ENCODE measurements at regions not wholly inside any gene's neighbourhood (a gene's known extent, or its start where the extent isn't known, plus 50 kb on each side); places are given as distances from the start of the nearest gene placed in this dataset.
"Not testable (repeated sequence)": the region's sequence is repeated elsewhere in the genome, so short reads cannot be mapped to it uniquely, and the experiment has no call there.

DNA sequence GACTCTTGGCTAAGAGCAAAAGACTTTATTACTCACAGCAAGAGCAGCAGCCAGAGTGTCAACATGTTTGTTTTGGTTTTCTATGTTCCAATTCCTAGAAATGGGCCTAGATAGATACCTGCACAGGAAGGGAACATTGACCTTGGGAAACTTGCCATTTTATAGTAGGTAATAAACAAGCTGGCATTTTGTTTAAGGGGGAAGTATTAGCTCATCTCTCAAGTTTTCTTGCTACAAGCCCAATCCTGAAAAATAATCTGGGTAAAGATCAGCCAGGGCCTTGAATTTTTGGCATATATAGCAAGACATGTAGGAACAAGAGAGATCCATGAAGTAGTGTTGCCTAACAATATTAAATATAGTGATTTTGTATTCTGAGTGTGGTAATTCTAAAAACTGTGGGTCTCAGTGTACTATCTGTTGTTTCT, 51.4 kb upstream of the RGL1 start:
- no peak for DNase-seq

DNA sequence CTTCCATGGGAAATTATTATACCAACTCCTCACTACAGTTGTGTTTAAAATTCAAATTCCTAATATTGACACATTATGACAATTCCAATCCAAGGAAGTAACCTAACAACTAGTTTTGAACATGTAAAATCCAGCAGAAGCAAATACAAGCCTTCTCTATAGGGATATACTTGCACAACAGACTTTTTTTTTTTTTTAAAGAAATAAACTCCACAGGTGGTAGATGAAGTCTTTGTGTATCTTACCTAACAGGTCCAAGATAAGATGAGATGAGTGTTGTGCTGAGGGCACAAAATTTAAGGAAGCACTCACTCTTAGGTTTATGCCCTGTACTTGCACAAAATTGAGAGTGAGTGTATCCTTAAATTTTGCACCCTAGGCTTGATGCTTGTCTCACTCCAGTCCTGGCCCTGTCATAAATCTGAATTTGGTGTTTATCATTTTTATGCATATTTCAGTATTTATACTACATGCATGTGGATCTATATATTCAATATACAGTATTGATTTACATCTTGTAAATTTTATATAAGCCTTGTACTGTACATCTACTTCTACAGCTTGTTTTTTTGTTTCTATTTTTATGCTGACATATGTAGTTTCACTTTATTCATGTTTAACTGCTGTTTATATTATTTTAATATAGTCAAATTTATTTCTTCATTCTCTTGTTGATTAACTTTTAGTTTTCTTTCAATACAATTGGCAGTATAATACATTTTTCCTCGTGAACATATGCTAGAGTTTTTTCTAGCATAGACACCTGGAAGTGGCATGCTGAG, 60.6 kb upstream of the RGL1 start:
- no peak for DNase-seq

GRCh38 chr1:183742355-183742754, 62.6 kb upstream of the RGL1 start:
- DNase-seq, result no peak

- no peak for DNase-seq
These were observed 65.1 kb upstream of the RGL1 start for GRCh38 chr1:183739741-183740271.

DNA sequence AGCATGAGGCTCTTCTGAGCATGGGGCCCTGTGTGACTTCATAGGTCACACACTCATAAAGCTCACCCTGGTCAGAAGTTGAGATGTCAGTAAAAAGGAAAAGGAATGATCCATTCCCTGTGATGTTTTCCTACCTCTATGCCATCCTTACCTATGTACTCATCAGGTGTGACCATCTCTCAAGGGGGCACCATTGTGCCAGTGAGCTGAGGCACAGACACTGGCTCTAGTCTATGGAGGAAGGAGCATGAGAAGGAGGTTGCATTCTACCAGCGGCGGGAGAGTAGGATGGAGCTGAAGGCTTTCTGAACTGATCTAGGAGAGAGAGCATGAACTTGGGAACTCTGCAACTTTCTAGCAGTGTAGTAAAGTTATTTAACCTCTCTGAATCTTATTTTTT, 65.8 kb upstream of the RGL1 start:
- no peak for DNase-seq

DNA sequence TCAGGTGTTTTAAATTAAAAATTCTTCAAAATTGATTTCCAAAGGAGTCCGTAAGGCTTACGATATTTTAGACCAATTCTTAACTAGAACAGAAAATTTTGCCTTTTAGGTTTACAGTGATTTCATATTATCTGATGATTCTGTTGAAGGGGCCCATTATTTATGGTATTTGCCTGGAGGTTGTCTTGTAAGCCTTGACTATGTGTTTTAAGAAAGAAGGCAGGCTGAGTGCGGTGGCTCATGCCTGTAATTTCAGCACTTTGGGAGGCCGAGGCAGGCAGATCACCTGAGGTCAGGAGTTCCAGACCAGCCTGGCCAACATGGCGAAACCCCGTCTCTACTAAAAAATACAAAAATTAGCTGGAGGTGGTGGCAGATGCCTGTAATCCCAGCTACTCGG, 67.0 kb upstream of the RGL1 start:
- not testable (repeated sequence) for DNase-seq

- peak; percentile 65 for DNase-seq
These were observed 68.6 kb upstream of the RGL1 start for GRCh38 chr1:183736343-183736742.

- peak; percentile 62 for DNase-seq
These were observed 69.7 kb upstream of the RGL1 start for GRCh38 chr1:183735069-183735860.

- no peak for DNase-seq
These were observed 70.3 kb upstream of the RGL1 start for GRCh38 chr1:183734543-183735036.

GRCh38 chr1:183733715-183734114, 71.2 kb upstream of the RGL1 start:
- DNase-seq, result no peak

GRCh38 chr1:183732236-183732880, 72.6 kb upstream of the RGL1 start:
- DNase-seq, result no peak

GRCh38 chr1:183730886-183731573, 73.9 kb upstream of the RGL1 start:
- DNase-seq, result no peak

DNA sequence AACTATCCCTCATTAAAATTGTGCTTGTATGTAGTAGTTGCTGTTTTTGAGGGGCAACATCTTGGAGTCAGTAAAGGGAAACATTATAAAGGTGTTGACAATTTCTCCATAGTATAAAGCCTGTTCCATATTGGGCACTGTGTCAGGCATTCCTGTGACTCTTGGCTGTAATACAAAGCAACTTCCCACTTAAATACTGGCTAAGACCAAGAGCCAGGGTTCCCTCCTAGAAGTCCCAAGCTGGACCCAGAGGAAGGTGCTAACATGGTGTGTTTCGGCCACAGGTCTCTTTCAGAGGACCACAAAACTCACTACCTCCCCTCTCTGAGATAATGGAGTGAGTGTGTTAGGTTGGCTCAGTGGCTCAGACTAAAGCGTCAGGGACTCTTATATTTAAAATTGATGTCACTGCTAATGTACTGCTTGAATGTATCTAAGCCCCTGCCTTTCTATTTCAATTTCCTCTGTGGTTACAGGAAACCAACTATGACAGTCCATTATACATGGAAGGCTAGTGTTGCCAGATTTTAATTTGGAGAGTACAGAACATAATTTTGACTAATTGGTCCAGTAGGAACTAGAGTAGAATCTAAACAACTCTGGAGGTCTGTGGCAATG, 74.7 kb upstream of the RGL1 start:
- no peak for DNase-seq

DNA sequence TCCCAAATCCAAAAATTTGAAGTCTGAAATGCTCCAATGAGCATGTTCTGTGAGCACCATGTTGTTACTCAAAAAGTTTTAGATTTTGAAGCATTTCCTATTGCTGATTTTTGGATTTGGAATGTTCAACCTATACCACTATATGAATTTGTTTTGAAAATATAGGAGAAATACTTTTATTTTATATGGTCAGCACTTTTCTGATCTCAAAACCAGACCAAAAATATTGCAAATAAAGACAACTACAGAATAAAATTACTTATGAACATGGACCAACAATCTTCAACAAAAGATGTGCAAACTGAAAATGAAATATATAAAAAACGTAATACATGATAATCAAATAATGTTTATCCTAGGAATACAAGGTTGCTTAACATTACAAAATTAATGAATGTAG, 73.7 kb upstream of the APOBEC4 start:
- no peak for DNase-seq

- no peak for DNase-seq
These were observed 71.4 kb upstream of the APOBEC4 start for GRCh38 chr1:183724350-183725042.

- no peak for DNase-seq
These were observed 70.5 kb upstream of the APOBEC4 start for GRCh38 chr1:183723571-183723970.

DNA sequence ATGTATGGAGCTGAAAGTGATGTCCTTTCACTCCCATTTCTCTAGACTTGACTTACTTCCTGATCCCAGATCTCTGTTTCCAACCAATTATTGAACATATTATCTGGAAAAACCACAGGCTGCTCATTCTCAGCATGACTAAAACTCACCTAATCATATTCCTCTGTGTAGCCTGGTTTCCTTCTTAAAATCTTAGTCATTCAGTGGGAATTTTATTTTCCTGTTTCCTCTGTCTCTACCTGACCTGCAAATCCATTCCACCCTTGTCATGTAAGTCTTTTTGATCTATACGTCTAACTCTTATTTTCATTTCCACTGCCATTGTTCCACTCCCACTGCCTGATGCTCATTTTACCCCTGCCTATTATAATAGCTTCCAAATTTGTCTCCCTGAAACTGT, 67.9 kb upstream of the APOBEC4 start:
- DNase-seq, result no peak

GRCh38 chr1:183720028-183720427, 66.9 kb upstream of the APOBEC4 start:
- DNase-seq, result no peak

GRCh38 chr1:183719289-183719688, 66.2 kb upstream of the APOBEC4 start:
- DNase-seq, result no peak

- no peak for DNase-seq
These were observed 63.2 kb upstream of the APOBEC4 start for GRCh38 chr1:183716286-183716685.

GRCh38 chr1:183711741-183712361, 58.7 kb upstream of the APOBEC4 start:
- peak; percentile 38 for DNase-seq
